ENCODE measurements at regions not wholly inside any gene's neighbourhood (a gene's known extent, or its start where the extent isn't known, plus 50 kb on each side); places are given as distances from the start of the nearest gene placed in this dataset.

DNA sequence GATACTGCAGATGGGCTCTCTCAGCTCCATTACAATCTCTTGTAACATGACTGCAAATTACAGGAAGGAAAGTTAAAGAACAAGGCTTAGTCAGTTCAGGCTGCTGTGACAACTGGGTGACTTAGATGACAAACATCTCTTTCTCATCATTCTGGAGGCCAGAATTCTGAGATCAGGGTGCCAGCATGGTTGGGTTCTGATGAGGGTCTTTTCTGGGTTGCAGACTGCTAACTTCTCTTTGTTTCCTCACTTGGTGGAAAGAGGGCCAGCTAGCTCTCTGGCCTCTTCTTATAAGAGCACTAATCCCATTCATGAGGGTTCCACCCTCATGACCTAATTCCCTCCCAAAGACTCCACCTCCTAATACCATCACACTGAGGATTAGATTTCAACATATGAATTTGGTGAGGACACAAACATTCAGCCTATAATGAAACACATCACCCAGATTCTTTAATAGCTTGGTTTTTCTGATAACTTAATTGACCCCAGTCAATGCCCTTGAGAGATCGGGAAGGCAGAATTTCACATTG lies 73.6 kb upstream of the MAMDC2 start:
- no peak for TF ChIP-seq CEBPB (IDR thresholded peaks at IDR 0.05; ENCODE audit: low read depth, low read length)
- TF ChIP-seq, protein P1, sequence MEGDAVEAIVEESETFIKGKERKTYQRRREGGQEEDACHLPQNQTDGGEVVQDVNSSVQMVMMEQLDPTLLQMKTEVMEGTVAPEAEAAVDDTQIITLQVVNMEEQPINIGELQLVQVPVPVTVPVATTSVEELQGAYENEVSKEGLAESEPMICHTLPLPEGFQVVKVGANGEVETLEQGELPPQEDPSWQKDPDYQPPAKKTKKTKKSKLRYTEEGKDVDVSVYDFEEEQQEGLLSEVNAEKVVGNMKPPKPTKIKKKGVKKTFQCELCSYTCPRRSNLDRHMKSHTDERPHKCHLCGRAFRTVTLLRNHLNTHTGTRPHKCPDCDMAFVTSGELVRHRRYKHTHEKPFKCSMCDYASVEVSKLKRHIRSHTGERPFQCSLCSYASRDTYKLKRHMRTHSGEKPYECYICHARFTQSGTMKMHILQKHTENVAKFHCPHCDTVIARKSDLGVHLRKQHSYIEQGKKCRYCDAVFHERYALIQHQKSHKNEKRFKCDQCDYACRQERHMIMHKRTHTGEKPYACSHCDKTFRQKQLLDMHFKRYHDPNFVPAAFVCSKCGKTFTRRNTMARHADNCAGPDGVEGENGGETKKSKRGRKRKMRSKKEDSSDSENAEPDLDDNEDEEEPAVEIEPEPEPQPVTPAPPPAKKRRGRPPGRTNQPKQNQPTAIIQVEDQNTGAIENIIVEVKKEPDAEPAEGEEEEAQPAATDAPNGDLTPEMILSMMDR (conservative IDR thresholded peaks at IDR 0.05; ENCODE audit: low read depth, low read length) = no peak
- TF ChIP-seq POLR2A (IDR thresholded peaks at IDR 0.05; ENCODE audit: low read depth, low read length) = no peak
- TF ChIP-seq RAD21 (IDR thresholded peaks at IDR 0.05; ENCODE audit: low read length) = no peak
- no peak for TF ChIP-seq BHLHE40 (IDR thresholded peaks at IDR 0.05; ENCODE audit: low read depth, low read length)
- TF ChIP-seq RCOR1 (IDR thresholded peaks at IDR 0.05; ENCODE audit: insufficient replicate concordance, low read length) = no peak
- no peak for TF ChIP-seq MXI1 (IDR thresholded peaks at IDR 0.05; ENCODE audit: borderline replicate concordance, low read depth, low read length)
- TF ChIP-seq MAZ (IDR thresholded peaks at IDR 0.05; ENCODE audit: borderline replicate concordance, low read depth, low read length) = no peak
- TF ChIP-seq, protein P2, sequence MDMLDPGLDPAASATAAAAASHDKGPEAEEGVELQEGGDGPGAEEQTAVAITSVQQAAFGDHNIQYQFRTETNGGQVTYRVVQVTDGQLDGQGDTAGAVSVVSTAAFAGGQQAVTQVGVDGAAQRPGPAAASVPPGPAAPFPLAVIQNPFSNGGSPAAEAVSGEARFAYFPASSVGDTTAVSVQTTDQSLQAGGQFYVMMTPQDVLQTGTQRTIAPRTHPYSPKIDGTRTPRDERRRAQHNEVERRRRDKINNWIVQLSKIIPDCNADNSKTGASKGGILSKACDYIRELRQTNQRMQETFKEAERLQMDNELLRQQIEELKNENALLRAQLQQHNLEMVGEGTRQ (IDR thresholded peaks at IDR 0.05; ENCODE audit: low read depth, low read length) = no peak
- no peak for TF ChIP-seq SMC3 (IDR thresholded peaks at IDR 0.05; ENCODE audit: low read depth, low read length)
- no peak for TF ChIP-seq RFX5 (IDR thresholded peaks at IDR 0.05; ENCODE audit: low read depth, low read length)
- no peak for TF ChIP-seq FOS (IDR thresholded peaks at IDR 0.05; ENCODE audit: low read depth, low read length)
- no peak for TF ChIP-seq MAFK (IDR thresholded peaks at IDR 0.05; ENCODE audit: low read depth, low read length)
- TF ChIP-seq CHD1 (IDR thresholded peaks at IDR 0.05; ENCODE audit: low read depth, low read length) = no peak
